ENCODE measurements at regions not wholly inside any gene's neighbourhood (a gene's known extent, or its start where the extent isn't known, plus 50 kb on each side); places are given as distances from the start of the nearest gene placed in this dataset.
"Not testable (repeated sequence)": the region's sequence is repeated elsewhere in the genome, so short reads cannot be mapped to it uniquely, and the experiment has no call there.

DNA sequence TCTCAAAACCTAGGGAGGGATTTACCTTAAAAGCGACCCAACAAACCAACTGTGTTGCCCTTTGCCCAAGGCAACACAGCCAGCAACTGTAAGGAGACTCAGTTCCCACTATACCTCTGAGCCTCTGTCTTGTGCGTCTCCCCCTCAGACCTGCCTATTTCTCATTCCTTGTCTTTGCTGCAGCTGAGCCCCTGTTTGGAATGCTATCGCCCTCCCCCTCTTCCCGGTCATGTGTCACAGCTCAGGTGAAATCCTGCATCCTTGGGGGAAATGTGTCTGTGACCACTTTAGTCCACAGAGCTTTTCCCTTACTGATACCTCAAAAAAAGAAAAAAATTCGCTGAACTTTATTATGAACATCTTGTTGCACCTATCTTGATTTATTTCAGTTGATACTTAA is 52.0 kb upstream of the LRIG1 start:
- no peak for DNase-seq (ENCODE audit: low read depth)
- TF ChIP-seq, protein P1, sequence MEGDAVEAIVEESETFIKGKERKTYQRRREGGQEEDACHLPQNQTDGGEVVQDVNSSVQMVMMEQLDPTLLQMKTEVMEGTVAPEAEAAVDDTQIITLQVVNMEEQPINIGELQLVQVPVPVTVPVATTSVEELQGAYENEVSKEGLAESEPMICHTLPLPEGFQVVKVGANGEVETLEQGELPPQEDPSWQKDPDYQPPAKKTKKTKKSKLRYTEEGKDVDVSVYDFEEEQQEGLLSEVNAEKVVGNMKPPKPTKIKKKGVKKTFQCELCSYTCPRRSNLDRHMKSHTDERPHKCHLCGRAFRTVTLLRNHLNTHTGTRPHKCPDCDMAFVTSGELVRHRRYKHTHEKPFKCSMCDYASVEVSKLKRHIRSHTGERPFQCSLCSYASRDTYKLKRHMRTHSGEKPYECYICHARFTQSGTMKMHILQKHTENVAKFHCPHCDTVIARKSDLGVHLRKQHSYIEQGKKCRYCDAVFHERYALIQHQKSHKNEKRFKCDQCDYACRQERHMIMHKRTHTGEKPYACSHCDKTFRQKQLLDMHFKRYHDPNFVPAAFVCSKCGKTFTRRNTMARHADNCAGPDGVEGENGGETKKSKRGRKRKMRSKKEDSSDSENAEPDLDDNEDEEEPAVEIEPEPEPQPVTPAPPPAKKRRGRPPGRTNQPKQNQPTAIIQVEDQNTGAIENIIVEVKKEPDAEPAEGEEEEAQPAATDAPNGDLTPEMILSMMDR (IDR thresholded peaks at IDR 0.05; ENCODE audit: insufficient read depth, low read depth, low read length, missing control alignments) = no peak
- no peak overlapping the region for H3K4me3 ChIP-seq (ENCODE audit: low read length)

DNA sequence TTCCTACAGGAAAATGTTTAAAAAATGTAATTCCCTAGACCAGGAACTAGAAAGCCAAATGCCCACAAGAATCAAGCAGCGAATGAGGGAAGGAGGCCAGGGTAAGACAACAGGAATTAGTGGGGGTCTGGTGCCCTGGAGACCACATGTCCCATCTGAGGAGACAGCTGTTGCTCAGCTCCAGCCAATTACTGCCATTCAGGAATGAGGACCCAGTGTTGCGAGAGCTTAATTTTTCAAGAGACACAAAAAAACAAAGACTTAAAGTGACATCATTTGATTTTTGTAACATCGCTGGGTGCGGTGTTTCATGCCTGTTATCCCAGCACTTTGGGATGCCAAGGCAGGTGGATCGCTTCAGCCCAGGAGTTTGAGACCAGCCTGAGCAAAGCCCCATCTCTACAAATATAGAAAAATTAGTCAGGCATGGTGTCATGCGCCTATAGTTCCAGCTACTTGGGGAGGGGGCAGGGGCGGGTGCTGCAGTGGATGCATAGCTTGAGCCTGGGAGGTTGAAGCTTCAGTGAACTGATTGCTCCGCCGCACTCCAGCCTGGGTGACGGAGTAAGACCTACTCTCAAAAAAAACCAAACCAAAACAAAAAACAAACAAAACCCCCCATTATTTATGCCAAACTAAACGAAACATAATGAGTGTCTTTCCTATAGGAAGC is 52.8 kb upstream of the LRIG1 start:
- TF ChIP-seq, protein P1 (IDR thresholded peaks at IDR 0.05; ENCODE audit: insufficient read depth, low read depth, low read length, missing control alignments) = no peak
- no peak overlapping the region for H3K4me3 ChIP-seq (ENCODE audit: low read length)
- no peak for DNase-seq (ENCODE audit: low read depth)

DNA sequence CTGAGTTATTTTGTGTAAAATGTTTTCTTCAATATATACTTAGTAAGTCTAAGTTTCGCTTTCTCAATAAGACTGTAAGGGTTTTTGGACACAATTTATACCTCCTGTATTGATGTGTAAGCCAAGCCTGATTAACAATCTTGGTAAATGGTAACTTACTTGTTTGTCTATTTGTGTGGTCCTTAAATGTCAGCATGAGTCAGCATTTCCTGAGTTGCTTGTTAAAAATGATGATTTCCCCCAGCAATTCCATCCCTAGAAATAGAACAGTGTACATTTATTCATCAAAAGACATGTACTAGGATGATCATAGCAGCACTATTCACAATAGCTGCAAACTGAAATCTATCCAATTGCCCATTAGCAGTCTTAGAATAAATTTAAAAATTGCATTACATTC is 53.4 kb upstream of the LRIG1 start:
- no peak overlapping the region for H3K4me3 ChIP-seq (ENCODE audit: low read length)
- TF ChIP-seq, protein P1 (IDR thresholded peaks at IDR 0.05; ENCODE audit: insufficient read depth, low read depth, low read length, missing control alignments) = no peak
- DNase-seq (ENCODE audit: low read depth) = peak; percentile 11

DNA sequence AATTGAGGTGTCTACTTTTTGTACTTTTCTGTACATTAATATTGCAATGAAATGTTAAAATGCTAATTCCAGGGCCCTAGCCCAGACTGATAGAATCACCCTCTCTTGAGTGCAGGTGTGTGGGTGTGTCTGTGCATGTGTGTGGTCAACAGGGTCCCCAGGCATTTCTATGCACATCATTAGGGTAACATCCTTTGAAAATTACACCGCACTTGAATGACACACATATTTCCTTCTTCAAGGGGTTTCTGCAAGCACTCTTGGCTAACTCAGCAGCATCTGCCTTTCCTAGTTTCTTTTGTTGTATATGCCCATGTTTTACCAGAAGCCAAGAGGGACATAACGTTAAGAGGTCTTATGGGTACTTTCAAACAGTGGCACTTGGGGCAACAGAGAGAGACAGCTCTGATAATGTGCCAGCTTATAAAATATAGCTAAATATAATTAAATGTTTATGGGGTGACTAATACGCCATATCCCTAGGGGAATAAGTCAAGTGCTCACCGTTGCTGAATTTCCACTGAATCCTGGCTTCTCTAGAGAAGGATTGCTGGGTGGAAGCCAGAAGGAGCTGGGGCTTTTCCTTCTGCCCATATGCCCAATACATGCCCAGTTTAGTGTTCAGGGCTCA is 54.5 kb upstream of the LRIG1 start:
- no peak overlapping the region for H3K4me3 ChIP-seq (ENCODE audit: low read length)
- no peak for DNase-seq (ENCODE audit: low read depth)

DNA sequence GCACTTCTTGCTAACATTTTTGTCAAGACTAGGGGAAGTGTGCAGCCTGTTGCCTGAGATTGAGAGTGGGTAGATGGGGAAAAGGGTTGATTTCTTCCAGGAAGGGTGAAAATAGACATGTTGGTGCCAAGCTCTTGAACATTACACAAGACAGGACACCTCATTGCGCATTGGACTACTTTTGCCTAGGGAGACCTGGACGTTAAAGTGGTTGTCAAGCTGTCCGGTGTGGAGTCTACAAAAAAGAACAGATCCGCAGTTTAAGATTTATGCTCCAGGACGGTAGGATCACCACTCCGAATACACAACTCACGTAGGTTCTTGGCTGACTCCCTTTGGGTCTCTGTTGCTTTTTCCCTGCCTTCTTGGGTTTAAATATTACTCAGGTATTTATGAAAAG is 56.3 kb upstream of the LRIG1 start:
- no peak overlapping the region for H3K4me3 ChIP-seq (ENCODE audit: low read length)
- TF ChIP-seq, protein P1 (IDR thresholded peaks at IDR 0.05; ENCODE audit: insufficient read depth, low read depth, low read length, missing control alignments) = no peak
- no peak for DNase-seq (ENCODE audit: low read depth)

More for the DNA sequence above, 54.5 kb upstream of the LRIG1 start:
- TF ChIP-seq, protein P1 (IDR thresholded peaks at IDR 0.05; ENCODE audit: insufficient read depth, low read depth, low read length, missing control alignments) = no peak

DNA sequence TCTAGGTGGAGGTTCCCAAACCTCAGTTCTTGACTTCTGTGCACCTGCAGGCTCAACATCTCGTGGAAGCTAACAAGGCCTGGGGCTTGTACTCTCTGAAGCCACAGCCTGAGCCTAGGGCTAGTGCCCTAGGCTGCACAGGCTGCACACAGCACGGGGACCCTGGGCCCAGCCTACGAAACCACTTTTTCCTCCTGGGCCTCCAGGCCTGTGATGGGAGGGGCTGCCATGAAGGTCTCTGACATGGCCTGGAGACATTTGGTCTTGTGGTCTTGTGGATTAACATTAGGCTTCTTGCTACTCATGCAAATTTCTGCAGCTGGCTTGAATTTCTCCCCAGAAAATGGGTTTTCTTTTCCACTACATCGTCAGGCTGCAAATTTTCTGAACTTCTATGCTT is 59.1 kb upstream of the LRIG1 start:
- not testable (repeated sequence) for H3K4me3 ChIP-seq (ENCODE audit: low read length); DNase-seq (ENCODE audit: low read depth)

DNA sequence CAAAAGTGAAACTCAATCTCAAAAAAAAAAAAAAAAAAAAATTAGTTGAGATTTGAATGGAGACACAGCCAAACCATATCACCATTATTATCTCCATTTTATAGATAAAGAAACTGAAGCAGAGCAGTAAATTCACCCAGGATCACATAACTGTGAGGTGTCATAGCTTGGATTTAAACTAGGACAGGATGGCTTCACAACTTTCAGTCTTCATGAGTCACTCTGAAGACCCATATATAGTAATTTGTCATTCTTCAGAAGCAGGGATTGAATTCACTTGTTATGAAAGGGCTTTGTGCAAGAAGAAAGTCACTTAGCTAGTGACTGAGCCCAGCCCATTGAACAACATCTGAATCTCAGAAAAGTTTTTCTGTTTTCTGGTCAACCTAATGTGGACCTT is 60.5 kb upstream of the LRIG1 start:
- no peak overlapping the region for H3K4me3 ChIP-seq (ENCODE audit: low read length)
- TF ChIP-seq, protein P1 (IDR thresholded peaks at IDR 0.05; ENCODE audit: insufficient read depth, low read depth, low read length, missing control alignments) = no peak
- peak; percentile 24 for DNase-seq (ENCODE audit: low read depth)
